GF-D8 (cell line): ENCODE measurements at regions not wholly inside any gene's neighbourhood (a gene's known extent, or its start where the extent isn't known, plus 50 kb on each side); places are given as distances from the start of the nearest gene placed in this dataset.
A peak's percentile ranks its signal among the peaks of the same experiment; 100 is the strongest.
"Not testable (repeated sequence)": the region's sequence is repeated elsewhere in the genome, so short reads cannot be mapped to it uniquely, and the experiment has no call there.

Experiments used
- DNase-seq: peaks from one replicate; lab custom pipeline; 2025; lab: John Stamatoyannopoulos, UW

- DNase-seq: no peak
Measured at GRCh38 chr6:27854421-27854820, 57.8 kb downstream of the OR2B2 start.

GRCh38 chr6:27851440-27851839 lies 60.8 kb downstream of the OR2B2 start:
- DNase-seq: no peak

- not testable (repeated sequence) for DNase-seq
Measured at GRCh38 chr6:27849001-27849400, 63.2 kb downstream of the OR2B2 start.

GRCh38 chr6:27847706-27848105 lies 64.5 kb downstream of the OR2B2 start:
- DNase-seq: no peak

- DNase-seq: no peak
Measured at GRCh38 chr6:27840572-27840971, 71.6 kb downstream of the OR2B2 start.

- no peak for DNase-seq
Measured at GRCh38 chr6:27839626-27840475, 72.3 kb downstream of the OR2B2 start.

- no peak for DNase-seq
Measured at GRCh38 chr6:27838945-27839625, 73.1 kb downstream of the OR2B2 start.

GRCh38 chr6:27838058-27838944 lies 73.9 kb downstream of the OR2B2 start:
- peak; percentile 99 for DNase-seq

- no peak for DNase-seq
Measured at GRCh38 chr6:27837625-27838057, 74.6 kb downstream of the OR2B2 start.

GRCh38 chr6:27836783-27837624 lies 75.2 kb downstream of the OR2B2 start:
- DNase-seq: peak; percentile 89

GRCh38 chr6:27836141-27836782 lies 75.9 kb downstream of the OR2B2 start:
- DNase-seq: no peak

- DNase-seq: no peak
Measured at GRCh38 chr6:27834879-27835549, 77.2 kb downstream of the OR2B2 start.

GRCh38 chr6:27834384-27834783 lies 77.8 kb downstream of the OR2B2 start:
- no peak for DNase-seq

- DNase-seq: peak; percentile 82
Measured at GRCh38 chr6:27831434-27832081, 80.6 kb downstream of the OR2B2 start.

GRCh38 chr6:27830600-27831433 lies 81.4 kb downstream of the OR2B2 start:
- DNase-seq: not testable (repeated sequence)

- no peak for DNase-seq
Measured at GRCh38 chr6:27830212-27830599, 82.0 kb downstream of the OR2B2 start.

GRCh38 chr6:27829453-27830211 lies 82.6 kb downstream of the OR2B2 start:
- DNase-seq: no peak

- not testable (repeated sequence) for DNase-seq
Measured at GRCh38 chr6:27827477-27827876, 84.7 kb downstream of the OR2B2 start.
